Gastroesophageal sphincter (tissue), 3 donors: ENCODE measurements at regions not wholly inside any gene's neighbourhood (a gene's known extent, or its start where the extent isn't known, plus 50 kb on each side); places are given as distances from the start of the nearest gene placed in this dataset.

Experiments
- CTCF ChIP-seq, 4 experiments: fragments of 200-600 bp in 2 of 4; fragments of 450-650 bp in 2 of 4; sonication (generic) in 1 of 4; IDR thresholded peaks; one replicate each; pipeline ENCODE4 v1.5.1; 2017 to 2019; ENCODE audit warnings: antibody characterized with exemption in 4 of 4, mild to moderate bottlenecking in 2 of 4, moderate library complexity in 2 of 4
- POLR2AphosphoS5 ChIP-seq: sonication (generic); formaldehyde crosslinking; IDR thresholded peaks from one replicate; pipeline ENCODE4 v1.6.1; 2017; ENCODE audit warnings: antibody characterized with exemption

- TF ChIP-seq CTCF (IDR thresholded peaks at IDR 0.05) (no peak), POLR2AphosphoS5 (no peak)
Observed at GRCh38 chr3:105032541-105032940, 334.2 kb upstream of the ALCAM start.
